HEK293T (cell line): ENCODE measurements at regions not wholly inside any gene's neighbourhood (a gene's known extent, or its start where the extent isn't known, plus 50 kb on each side); places are given as distances from the start of the nearest gene placed in this dataset.

Source experiments
- FOXM1 ChIP-seq: fragments of 450-650 bp; IDR thresholded peaks from 2 replicates; pipeline ENCODE4 v1.6.1; 2017; ENCODE audit warnings: mild to moderate bottlenecking, borderline replicate concordance
- SP1 ChIP-seq: fragments of 450-650 bp; IDR thresholded peaks from 2 replicates; pipeline ENCODE4 v1.6.1; 2017
- SUZ12 ChIP-seq: fragments of 450-650 bp; IDR thresholded peaks from 2 replicates; pipeline ENCODE4 v1.6.1; 2016; ENCODE audit warnings: mild to moderate bottlenecking

- TF ChIP-seq FOXM1 (no peak), SUZ12 (no peak), SP1 (no peak)
Measured at GRCh38 chr13:73987618-73988017, 146.6 kb downstream of the KLF12 start.
